Fibroblast of skin of right biceps (primary cell): ENCODE measurements at regions not wholly inside any gene's neighbourhood (a gene's known extent, or its start where the extent isn't known, plus 50 kb on each side); places are given as distances from the start of the nearest gene placed in this dataset.
A peak's percentile ranks its signal among the peaks of the same experiment; 100 is the strongest.

Experiments
- DNase-seq: peaks from one replicate; pipeline ENCODE4 v3.0.0-alpha.2; 2013

DNA sequence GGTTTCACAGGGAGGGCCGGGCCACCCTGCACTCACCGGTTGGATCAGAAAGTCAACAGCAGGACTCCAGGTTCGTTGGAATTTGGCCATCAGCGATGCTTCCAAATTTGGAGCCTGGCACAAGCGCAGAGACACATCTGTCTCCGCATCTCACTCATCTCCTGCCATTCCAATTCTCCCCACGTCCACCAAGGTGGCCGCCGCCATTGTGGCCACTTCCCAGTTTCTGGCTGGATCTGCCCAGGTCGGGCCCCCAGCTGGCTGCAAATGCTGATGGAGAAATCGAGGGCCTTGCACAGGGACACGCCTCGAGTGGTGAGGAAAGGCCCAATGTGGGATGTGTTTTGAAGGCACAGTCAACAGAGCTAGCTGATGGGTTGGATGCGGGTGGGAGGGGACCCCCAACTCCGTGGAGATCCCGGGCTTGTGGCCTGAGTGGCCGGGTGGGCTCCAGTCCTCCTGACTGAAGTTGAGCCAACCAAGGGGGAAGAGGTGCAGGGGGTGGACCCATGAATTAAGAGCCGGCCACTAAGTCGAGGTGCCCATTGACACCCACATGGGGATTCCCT is 102.7 kb downstream of the CRYAA start:
- DNase-seq: no peak

DNA sequence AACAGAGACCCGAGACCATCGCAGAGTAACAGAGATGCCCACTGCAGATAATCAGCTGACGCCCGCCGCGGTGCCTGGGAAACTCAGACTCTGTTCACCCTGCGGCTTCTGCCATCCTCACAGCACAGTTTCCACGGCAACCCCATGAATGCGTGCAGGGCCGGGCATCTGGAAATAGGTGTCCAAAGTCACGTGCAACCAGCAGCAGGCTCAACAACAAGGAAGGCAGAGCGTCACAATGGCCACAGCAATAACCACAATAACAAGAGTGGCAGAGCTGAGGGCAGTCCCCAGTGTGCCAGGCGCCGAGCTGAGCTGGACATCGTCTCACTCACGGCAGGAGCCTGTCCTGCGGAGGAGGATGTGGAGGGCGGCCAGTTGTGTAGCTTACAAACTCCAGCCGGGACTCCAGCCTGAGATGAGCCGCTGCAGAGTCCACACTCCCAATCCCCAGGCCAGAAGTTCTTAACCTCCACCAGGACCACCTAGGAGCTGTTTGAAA is 102.0 kb downstream of the CRYAA start:
- no peak for DNase-seq

DNA sequence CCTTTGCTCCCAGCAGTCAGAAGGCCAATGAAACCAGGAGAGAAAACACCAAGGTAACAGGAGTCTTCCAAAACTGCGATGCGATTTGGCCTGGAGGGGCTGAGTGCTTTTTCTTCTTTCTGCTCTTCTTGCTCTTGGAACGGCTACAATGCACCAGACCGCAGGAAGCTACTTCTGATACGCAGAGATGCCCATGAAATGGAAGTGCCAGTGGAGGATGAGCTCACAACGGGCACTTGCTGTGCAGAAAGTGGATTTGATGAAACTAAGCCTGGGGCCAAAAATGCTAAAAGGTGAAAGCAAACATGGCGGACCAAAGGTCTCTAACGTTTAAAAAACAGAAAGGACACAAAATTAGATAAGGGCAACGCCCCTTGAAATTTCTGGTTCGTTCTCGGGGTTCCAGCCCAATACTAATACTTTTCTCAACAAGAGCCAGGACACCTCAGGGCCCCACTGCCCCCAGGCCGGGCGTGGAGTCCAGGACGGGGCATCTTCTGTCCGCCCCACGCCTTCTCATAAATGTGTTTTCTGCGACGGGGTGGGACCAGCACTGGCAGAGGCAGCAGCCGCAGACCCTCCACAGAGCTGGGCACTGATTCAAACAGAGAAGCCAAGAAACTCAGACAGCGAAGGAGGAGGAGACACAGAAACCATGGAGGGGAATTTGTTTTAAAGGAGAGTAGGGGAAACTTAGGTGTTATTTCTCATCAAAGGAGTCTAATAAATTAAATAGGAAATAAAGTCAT is 101.3 kb downstream of the CRYAA start:
- DNase-seq: no peak

DNA sequence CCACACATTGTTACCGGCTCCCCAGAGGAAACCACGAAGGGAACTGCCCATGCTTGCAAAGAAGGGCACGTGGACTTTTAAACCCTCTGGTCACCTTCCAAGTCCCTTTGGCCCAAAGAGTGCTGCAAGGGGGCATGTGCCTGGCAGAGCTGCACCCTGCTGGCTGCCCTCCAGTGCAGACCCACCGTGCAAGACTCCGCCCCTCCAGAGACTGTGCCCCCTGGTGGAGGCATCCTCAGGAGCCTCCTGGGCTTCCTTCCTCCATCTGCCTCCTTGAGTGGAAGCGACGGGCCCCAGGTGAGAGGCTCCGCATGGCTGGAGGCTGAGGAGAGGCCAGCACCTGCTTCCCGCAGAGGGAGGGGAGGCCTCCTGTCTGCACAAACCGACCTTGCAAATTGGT is 100.6 kb downstream of the CRYAA start:
- DNase-seq: no peak

DNA sequence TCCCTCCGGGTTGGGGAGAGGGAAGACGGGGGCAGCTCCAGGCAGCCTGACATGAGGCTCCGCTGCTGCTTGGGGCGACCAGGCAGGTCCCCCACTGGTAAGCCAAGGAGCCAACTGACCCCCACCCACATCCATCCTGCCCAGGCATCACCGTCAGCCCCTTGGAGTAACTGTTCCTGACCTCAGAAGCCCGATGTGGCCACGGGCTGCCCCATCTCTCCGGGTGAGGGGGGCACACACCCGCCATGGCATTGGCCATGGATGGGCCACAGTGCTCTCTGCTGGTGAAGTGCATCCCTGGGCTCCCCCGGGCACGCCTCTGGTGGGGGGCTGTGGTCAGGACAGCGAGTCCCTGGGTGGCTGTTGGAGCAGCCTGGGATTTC is 100.0 kb downstream of the CRYAA start:
- no peak for DNase-seq

DNA sequence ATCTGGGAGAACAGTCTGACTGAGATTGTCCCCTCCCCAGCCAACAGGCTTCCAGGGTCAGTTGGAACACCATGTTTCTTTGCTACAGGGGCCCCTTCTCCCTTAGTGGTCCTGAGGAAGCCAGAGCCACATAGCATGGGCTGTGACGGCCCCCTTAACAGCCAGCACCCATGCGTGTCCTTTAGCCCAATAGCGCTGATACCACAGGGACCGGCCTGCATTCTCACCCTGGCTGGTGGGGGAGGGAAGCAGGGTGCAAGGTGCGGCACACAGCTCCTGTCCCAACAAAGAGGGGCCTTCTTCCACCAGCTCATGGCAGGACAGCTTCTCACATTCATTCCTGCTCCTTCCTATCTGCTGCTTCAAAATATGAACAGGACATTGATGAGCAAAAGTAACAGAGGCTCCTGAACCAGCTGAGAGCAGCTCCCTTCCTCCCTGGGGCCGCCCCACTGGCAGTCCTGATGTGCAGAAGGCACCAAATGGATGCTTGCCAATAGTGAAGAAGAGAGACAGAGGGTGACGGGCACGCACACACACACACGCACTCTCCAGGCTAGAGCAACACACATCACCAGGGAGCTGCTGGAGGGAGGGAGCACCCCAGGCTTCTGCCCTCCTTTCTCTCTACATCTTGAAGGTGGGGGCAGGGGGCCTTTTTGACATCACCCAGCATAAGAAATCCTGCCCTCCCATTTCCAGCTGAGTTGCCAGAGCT is 99.4 kb downstream of the CRYAA start:
- no peak for DNase-seq

DNA sequence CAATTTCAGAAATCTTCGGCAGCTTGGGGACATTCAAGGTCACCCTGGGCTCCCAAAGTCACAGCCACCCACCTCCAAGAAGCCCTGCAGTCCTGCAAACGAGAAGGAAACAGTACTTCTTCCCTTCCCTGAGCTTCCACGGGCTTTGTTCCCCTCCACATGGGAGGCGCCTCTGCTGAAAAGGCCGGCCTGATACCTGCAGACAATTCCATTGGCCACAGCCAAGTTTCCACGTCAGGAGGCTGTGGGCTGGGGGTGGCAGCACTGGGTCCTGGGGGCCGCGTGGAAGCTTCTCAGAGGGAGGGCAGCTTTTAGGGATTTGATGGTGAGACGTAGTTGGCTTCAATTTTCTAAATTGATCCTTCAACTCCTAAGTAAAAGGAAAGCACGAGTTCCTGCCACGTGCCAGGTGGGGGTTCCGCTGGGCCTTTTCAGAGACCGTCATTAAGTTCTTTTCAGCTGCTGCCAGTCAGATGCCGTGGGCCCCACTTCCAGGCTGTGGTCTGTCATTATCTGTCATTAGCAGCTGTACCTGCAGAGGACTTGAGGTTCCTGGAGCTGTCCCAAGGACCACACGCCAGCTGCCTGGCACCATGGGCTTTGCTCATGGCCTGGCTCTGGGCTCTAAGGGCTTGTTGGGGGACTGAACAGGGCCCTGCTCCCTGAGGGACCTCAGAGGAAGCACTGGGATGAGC is 98.7 kb downstream of the CRYAA start:
- DNase-seq: no peak

DNA sequence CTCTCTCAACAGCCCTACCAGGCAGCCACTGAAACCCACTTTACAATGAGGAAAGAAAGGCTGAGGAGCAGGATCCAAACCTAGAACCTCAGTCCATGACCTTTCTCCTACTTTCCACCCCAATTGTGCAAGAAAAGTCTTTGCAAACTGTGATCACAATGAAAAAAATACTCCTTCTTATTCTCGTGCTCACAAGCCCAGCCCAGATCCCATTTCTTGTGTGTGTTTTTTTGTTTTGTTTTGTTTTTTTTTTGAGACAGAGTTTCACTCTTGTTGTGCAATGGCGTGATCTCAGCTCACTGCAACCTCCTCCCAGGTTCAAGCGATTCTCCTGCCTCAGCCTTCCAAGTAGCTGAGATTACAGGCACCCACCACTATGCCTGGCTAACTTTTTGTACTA is 97.7 kb downstream of the CRYAA start:
- no peak for DNase-seq

DNA sequence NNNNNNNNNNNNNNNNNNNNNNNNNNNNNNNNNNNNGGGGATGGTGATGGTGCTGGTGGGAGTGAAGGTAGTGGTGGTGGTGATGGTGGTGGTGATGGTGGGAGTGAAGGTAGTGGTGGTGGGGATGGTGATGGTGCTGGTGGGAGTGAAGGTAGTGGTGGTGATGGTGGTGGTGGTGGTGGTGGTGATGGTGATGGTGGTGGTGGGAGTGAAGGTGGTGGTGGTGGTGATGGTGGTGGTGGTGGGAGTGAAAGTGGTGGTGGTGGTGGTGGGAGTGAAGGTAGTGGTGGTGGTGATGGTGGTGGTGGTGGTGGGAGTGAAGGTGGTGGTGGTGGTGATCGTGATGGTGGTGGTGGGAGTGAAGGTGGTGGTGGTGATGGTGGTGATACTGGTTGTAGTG is 93.6 kb downstream of the CRYAA start:
- peak; percentile 5 for DNase-seq
